ENCODE measurements at regions not wholly inside any gene's neighbourhood (a gene's known extent, or its start where the extent isn't known, plus 50 kb on each side); places are given as distances from the start of the nearest gene placed in this dataset.
"Not testable (repeated sequence)": the region's sequence is repeated elsewhere in the genome, so short reads cannot be mapped to it uniquely, and the experiment has no call there.

DNA sequence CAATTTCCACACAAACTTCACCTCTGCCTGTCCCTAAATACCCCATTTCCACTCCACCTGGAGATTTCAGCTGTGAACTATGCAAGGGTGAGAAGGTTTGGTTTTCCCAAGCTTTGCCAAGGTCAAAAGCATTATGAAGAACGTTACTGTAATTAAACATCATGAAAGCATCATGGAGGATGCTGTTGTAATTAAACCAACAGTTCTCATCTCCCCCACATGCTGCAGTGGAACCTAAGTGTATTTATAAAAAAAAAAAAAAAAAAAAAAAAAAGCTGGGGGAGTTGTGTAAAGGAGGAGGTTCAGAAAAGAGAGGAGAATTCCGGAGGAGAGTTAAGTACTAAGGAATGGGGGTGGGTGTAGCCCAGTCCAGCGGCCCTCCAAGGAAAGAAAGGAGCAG, 474.9 kb upstream of the JARID2 start:
- TF ChIP-seq, protein P1, sequence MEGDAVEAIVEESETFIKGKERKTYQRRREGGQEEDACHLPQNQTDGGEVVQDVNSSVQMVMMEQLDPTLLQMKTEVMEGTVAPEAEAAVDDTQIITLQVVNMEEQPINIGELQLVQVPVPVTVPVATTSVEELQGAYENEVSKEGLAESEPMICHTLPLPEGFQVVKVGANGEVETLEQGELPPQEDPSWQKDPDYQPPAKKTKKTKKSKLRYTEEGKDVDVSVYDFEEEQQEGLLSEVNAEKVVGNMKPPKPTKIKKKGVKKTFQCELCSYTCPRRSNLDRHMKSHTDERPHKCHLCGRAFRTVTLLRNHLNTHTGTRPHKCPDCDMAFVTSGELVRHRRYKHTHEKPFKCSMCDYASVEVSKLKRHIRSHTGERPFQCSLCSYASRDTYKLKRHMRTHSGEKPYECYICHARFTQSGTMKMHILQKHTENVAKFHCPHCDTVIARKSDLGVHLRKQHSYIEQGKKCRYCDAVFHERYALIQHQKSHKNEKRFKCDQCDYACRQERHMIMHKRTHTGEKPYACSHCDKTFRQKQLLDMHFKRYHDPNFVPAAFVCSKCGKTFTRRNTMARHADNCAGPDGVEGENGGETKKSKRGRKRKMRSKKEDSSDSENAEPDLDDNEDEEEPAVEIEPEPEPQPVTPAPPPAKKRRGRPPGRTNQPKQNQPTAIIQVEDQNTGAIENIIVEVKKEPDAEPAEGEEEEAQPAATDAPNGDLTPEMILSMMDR (IDR thresholded peaks at IDR 0.05; ENCODE audit: low read depth, low read length): no peak
- no peak overlapping the region for H3K4me3 ChIP-seq (ENCODE audit: low read depth, low read length)

GRCh38 chr6:14772188-14772587, 473.7 kb upstream of the JARID2 start:
- H3K4me3 ChIP-seq (ENCODE audit: low read depth, low read length): no peak overlapping the region
- TF ChIP-seq, protein P1 (IDR thresholded peaks at IDR 0.05; ENCODE audit: low read depth, low read length): no peak

DNA sequence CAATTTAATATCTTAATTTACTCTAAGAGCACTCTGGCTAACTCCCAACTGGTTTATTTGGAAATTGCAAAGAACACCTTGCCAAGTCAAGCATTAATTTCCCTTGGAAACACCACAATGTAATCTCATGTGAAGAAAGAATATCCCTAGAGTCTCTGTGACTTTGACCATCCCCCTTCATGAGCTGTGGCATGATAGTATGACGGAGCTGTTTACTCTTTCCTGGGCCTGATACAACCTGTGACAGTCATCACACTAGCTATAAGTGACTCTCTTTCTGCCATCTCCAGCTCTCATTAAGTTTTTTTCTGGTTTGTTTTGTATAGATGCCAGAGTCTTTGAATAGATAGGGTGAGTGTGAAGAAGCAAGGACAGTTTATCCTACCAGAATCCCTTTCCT, 470.3 kb upstream of the JARID2 start:
- TF ChIP-seq, protein P1 (IDR thresholded peaks at IDR 0.05; ENCODE audit: low read depth, low read length): no peak
- no peak overlapping the region for H3K4me3 ChIP-seq (ENCODE audit: low read depth, low read length)

DNA sequence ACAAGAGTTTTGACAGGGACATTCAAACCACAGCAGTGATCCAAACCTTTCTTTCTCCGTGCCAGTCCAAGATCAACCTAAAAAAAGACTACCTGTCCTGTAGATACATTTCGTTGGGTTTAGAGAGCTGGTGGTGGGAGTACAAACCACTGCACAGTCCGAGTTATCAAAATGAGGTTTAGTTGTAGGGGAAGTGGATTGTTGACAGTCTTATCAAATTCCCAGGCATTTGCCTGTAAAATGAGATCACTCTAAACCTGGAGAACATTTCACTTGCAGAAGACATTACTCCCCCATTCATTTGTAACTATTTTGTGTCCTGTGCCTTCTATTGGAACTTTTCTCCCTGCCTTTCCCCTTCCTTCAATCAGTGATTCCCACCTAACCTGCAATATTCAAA, 469.6 kb upstream of the JARID2 start:
- TF ChIP-seq, protein P1 (IDR thresholded peaks at IDR 0.05; ENCODE audit: low read depth, low read length): no peak
- no peak overlapping the region for H3K4me3 ChIP-seq (ENCODE audit: low read depth, low read length)

DNA sequence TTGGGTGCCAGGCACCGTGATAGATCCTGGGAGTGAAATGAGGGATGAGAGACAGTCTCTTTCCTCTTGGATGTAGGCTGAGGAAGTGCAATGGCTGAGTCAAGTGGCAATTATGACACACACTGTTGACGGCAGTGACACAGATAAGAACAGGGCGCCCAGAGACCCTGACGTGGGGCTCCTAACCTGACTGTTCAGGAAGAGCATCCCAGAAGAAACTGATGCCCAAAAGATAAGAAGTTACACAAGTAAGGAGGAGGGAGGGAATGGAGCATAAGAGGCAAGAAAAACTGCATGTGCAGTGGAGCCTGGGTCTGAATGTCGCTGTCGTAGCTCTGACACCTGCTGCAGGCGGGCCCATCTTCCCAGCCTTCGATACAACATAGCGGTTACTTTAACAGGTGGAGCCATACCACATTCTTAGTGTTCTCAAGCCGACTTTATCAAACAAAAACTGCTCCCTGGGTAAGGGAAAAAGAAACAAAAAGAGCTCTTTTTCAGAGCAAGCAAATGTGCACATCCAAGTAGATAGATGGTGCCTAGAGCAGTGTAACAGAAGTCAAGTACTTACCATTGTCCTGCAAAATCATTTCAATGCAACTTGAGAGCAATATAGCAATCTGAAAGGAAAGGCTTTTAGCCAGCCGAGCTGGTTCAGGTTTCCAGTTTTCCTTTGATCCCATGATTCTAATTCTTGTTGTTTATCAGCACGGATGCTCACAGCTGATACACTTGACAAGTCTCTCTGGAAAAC, 463.9 kb upstream of the JARID2 start:
- TF ChIP-seq, protein P1 (IDR thresholded peaks at IDR 0.05; ENCODE audit: low read depth, low read length): no peak

DNA sequence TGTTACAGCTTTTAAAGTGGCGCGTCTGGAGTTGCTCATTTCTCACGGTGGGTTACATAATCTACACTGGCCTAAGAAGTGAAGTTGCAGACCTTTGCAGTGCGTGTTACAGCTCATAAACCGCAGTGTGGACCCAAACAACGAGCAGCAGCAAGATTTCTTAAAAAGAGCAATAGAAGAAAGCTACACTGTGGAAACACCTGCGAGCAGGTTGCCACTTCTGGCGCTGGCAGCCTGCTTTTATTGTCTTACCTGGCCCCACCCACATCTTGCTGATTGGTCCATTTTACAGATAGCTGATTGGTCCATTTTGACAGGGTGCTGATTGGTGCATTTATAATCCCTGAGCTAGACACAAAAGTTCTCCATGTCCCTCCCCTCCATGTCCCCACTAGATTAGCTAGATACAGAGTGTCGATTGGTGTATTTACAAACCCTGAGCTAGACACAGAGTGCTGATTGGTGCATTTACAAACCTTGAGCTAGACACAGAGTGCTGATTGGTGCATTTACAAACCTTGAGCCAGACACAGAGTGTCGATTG, 462.9 kb upstream of the JARID2 start:
- not testable (repeated sequence) for H3K4me3 ChIP-seq (ENCODE audit: low read depth, low read length)

More for the DNA sequence above, 463.9 kb upstream of the JARID2 start:
- no peak overlapping the region for H3K4me3 ChIP-seq (ENCODE audit: low read depth, low read length)

DNA sequence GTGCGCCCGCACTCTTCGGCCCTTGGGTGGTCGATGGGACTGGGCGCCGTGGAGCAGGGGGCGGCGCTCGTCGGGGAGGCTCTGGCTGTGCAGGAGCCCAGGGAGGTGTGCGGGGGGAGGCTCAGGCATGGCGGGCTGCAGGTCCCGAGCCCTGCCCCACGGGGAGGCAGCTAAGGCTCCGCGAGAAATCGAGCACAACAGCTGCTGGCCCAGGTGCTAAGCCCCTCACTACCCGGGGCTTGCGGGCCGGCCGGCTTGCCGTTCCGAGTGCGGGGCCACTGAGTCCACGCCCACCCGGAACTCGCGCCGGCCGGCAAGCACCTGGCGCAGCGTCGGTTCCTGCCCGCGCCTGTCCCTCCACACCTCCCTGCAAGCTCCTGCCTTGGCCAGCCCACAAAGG, 462.3 kb upstream of the JARID2 start:
- TF ChIP-seq, protein P1 (IDR thresholded peaks at IDR 0.05; ENCODE audit: low read depth, low read length): no peak
- H3K4me3 ChIP-seq (ENCODE audit: low read depth, low read length): no peak overlapping the region

All from WI38 (cell line).